Activated CD4-positive, alpha-beta T cell treated with anti-CD3 and anti-CD28 coated beads, Interleukin-2, amount 50 U/mL, for 48 hours (primary cell): ENCODE measurements at regions not wholly inside any gene's neighbourhood (a gene's known extent, or its start where the extent isn't known, plus 50 kb on each side); places are given as distances from the start of the nearest gene placed in this dataset.
"Not testable (repeated sequence)": the region's sequence is repeated elsewhere in the genome, so short reads cannot be mapped to it uniquely, and the experiment has no call there.

Experiments
- DNase-seq, 2 experiments: peaks; one replicate each; pipeline ENCODE4 v3.0.0-alpha.2; 2020

DNA sequence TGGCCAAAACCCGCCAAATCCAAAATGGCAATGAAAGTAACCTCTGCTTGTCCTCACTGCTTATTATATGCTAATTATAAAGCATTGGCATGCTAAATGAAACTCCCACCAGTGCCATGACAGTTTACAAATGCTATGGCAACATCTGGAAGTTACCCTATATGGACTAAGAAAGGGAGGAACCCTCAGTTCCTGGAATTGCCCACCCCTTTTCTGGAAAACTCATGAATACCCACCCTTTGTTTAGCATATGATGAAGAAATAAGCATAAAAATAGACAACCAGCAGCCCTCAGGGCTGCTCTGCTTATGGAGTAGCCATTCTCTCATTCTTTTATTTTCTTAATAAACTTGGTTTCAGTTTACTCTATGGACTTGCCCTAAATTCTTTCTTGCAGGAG, 269.8 kb downstream of the OLFM4 start:
- no peak for DNase-seq

DNA sequence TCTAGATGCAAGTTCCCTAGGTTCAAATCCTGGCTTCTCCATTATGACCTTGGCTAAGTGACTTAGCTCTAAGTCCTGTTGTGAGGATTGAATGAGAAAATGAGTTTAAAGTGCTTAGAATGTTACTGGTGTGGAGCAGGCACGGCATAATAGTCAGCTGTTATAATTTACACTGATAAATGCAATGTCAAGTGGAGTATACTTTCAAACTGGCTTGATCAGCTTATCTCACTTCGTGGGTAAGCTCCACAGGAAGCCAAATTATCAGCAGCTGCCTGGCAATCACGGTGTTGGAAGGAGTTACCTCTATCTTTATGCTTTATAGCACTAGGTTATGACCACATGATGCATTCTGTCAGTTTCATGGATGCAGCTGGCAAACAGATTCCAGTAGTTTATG, 272.8 kb downstream of the OLFM4 start:
- no peak for DNase-seq

DNA sequence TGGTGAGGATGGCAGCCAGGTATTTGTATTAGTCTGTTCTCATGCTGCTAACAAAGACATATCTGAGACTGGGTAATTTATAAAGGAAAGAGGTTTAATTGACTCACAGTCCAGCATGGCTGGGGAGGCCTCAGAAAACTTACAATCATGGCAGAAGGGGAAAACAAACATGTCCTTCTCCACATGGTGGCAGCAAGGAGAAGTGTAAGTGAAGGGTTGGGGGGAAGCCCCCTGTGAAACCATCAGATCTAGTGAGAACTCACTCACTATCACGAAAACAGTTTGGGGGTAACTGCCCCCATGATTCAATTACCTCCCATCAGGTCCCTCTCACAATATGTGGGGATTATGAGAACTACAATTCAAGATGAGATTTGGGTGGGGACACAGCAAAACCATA, 276.8 kb downstream of the OLFM4 start:
- not testable (repeated sequence) for DNase-seq

DNA sequence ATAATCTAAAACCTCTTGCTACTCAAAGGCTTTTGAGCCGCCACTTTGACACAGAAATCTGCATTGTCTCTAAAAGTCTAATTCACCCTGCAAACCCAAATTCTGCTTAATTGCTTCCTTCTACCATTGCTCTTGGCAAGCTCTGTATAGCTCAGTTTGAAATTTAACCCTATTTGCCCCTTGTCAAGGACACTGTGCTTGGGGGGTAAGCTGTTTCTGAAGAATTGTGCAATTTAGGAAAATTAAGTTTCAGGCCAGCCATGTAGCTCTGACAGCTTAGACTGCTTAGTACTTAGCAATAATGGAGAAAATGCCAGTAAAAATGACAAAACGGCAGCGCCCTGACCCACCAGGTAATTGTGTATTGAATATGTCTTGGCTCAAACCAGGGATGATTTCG, 282.2 kb downstream of the OLFM4 start:
- DNase-seq = no peak

DNA sequence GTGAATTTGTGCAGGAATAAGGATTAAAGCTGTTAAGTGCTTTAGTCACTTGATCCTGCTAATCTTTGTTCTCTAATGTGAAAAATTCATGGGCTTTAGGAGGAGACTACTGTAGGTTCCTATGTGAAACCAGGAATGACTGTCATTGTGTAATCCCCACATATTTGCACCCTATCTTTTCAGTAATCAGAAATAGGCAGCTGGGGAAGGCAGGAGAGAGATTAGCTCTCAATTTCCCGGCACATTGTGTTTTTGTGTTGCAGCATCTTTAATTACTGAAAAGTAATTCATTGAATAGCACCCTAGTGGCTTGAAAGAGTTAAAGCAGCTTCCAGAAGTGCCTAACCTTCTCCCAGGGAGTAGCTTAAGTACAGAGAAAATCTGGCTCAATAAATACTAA, 282.9 kb downstream of the OLFM4 start:
- no peak for DNase-seq

DNA sequence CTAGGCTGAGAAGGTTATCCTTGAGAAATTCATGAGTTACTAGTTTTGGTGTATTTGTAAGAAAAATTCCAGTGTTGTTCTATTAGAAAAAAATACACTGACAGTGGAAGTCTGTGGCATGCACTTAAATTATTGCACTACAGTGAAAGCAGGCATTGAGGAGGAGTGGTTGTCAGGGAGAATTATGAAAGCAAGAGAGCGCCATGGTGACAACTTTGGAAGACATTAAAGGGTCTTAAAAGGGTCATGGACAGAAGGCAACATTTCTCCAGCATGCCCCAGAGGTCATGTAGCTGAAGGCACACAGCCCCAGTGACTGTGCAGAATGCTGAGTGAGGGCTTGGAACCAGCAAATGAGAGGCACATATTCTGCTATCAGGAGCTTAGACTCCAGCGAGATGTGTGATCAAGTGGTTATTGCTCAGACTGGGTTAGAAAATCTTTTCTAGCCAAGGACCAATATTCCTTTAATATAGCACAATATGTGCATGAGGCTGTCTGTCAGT, 292.7 kb downstream of the OLFM4 start:
- DNase-seq = no peak

DNA sequence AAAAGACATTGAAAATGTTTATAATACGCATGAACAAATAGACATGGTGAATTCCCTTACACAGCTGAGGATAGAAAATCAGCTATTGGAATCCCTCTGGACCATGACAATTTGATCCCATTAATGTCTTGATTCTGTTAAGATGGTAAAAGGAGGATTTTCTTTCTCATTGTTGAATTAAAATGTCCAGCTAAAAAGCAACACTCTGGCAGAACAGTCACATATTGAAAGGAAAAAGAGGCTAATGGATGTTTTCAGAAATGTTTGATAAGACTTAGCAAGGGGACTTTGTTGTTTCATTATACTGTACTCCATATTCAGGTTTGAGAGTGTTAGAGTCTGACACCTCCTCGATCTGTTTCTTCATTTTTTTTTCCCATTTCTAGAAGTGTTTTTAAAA, 296.0 kb downstream of the OLFM4 start:
- no peak for DNase-seq

DNA sequence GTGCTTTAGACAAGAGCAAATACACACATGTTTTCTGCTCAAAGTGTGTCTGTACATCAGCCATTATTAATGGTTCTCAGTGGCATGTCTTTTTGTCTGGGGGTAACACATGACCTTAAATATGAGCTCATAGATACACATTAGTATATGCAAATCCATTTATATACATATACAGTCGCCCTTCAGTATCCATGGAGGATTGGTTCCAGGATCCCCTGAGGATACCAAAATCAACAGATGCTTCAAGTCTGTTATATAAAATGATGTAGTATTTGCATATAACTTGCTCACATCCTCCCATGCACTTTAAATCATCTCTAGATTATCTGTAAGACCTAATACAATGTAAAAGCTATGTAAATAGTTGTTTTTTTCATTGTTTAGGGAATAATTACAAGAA, 298.1 kb downstream of the OLFM4 start:
- no peak for DNase-seq

DNA sequence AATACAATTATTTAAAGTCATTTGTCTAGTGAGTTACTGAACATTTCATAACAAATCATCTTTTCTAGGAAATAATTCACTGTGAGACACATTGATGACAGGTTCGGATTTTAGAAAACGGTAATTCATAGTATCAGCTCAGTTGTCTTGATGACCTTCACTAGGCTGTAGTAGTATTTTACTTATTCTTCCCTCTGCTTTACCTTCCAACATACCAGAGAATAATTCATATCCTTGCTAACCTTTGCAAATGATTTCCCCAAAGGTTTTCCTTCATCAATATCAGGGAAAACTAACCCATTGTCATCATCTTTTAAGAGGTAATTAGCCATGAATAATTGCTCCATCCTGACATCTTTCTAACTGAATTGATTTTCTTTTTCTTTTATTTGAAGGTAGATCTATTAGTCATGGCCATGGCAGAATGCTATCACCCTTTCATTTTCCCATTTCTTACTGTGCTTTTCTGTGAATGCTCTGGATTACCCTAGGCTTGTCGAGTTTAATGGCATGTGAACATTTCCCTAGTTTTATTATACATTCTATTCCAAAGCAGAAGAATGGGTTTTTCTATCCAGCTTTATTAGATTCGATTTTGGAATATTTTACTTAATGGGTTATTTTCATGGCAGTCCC, 299.2 kb downstream of the OLFM4 start:
- no peak for DNase-seq

DNA sequence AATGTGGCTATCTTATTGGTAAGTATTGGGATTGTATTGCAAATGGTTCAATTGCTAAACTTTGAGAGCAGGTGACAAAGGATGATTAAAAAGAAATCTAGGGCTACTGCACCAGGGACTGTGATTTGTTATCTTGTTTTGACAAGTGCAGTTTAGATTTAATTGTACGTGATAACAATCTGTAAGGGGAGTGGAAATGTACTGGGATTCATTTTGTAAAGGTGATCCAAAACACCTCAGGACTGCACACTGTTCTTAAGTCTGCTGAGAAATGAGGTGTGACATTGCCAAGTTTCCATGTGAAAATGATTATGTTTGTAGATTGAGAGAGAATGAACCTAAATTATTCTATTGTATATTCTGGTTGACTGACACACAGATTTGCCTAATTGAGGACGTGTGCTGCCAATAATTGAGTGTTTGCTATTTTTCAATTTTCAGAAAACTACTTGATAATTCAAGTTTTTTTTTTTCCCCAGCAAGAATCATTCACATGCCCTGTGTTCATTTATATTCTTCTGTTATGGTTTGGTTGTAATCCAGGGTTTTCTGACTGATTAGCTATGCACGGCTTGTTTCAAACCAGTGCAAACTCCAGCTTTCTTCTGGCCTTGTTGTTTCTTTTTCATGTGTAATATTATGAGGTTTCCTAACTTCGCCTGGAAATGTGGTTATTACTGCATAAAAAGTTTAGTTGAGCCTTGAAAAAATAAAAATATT, 308.0 kb downstream of the OLFM4 start:
- DNase-seq = no peak

DNA sequence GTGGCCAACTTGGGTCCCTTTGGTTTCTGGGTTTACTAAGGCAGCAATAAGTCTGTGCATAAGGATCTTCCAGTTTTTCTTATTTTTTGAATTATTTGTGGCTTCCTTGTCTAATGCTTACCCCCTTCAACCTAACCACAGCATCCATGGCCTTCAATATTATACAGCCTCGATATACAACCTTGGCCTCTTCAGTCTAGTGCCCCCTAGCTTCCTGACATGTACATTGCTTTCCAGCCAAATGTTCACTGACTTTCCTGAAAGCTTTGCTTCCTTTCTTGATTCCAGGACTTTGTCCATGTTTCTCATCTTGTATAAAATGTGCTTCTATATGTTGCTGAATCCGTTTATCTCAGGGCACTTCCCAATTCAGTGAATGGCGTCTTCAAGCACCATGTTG, 310.1 kb downstream of the OLFM4 start:
- no peak for DNase-seq

DNA sequence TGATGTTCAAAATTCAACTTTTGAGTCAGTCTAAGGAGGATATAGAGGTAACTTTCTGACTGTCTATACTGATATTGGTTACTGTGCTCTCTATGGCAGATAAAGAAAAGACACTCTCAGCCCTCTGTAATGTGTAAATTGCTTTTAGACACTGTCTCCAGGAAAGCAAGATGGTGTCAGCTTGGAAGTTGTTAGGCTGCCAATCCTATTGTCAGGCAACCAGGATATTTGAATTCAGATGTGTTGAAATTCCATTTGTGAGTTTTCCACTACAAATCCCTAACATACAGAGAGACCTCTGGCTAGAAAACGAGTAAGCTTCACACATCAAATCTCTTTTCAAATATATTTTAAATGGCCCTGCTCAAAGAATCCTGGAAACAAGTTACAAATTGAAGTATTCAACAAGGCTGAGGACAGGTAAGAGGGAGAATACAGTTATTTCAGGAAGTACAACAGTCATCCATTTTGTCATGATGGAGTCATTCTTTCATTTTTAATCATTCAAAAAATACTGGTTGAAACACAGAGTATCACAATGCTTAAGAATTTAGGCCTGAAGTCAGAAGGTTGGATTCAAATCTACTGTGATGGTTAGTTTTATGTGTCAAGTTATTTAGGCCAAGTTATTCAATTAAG, 312.0 kb downstream of the OLFM4 start:
- DNase-seq = no peak

DNA sequence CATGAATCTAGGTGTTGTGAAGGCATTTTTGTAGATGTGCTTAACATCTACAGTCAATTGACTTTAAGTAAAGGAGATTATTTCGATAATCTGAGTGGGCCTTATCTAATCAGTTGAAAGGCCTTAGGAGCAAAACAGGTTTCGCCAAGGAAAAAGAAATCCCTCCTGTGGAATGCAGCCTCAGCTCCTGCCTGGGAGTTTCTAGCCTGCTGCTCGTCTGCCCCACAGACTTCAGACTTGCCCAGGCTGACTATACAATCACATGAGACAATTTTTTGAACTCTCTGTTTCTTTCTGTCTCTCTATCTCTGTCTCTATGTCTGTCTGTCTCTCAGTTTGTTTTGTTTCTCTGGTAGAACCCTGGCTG, 312.5 kb downstream of the OLFM4 start:
- DNase-seq = no peak

DNA sequence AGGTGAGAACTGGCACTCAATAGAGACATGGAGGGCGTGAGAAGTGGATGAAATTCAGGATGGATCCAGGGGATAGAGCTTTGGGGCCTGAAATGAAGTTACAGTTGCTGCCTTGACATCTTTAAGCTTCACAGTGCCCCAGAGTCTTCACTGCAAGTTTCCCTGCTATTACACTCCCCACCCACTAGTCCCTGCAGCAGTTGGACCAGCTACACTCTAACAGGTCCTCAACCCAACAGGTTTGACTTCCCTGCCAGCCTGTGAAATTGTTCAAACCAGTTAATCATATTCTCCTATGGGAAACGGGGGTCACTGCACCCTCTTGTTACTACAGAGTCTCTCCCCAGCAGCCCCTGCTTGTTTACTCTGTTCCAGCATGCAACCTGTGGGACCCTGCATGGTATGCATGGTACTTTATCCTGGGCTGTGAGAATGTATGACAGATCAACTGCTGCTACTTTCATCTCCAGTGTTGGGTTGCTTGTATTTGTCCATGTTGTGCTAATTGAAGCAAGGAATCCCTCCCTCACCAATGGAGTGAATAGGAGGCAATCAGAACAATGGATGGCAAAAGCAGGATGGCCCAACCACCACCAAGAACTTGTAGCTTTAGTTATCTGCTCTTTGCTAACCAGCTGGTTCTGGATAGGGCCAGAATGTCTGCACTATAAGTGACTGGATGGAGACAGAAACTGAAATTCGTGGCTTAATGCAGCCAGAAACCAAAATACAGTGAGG, 314.2 kb downstream of the OLFM4 start:
- no peak for DNase-seq

DNA sequence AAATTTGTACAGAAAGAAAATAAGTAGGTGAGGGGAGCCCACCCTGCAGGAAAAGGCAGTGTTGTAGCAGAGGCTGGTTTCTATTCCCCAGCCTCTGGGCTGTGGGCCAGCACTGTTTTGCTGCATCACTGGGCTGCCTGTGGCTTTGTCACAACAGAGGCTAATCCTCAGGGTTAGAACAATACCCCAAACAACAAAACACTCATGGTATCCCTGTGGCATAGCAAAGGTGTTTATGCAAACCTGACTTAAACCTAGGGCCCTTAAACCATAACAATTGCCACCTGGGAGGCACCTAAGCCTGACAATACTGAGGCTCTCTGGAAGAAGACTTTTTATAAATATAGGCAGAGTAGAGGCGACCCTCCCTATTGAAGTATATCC, 314.7 kb downstream of the OLFM4 start:
- no peak for DNase-seq

DNA sequence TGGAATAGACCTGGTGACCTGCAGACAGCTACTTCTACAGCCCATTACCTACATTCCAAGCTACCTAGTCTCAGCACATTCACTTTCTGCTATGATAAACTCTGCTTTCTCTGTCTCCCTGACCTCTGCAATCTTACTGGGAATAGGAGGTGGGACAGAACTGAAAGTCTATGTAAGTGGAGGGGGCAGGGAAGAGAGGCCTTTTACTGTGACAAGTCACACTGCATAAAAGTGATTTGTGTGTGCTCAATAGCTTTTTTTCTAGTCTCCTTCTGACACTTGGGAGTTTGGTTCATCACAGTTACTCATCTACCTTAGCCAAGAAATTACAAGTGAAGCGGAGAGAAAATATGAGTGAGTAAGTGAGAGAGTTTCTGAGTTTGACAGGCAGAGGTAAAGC, 322.4 kb downstream of the OLFM4 start:
- DNase-seq = no peak

DNA sequence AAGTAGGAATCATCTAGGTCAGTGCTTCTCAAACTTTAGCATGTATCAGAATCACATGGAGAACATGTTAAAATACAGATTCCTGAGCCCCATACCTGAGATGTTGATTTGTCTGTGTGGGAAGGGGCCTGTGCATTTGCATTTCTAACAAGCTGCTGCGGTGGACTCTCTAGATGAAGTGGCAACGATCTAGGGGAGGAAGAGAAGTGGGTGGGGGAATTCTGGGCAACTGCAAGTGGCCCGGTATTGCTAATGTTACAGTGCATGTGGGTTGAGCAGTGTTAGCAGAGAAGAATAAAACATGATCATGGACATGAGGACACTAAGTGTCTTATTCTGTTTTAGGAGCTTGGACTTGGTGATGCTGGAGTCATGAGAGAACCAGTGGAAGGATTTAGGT, 329.0 kb downstream of the OLFM4 start:
- no peak for DNase-seq

DNA sequence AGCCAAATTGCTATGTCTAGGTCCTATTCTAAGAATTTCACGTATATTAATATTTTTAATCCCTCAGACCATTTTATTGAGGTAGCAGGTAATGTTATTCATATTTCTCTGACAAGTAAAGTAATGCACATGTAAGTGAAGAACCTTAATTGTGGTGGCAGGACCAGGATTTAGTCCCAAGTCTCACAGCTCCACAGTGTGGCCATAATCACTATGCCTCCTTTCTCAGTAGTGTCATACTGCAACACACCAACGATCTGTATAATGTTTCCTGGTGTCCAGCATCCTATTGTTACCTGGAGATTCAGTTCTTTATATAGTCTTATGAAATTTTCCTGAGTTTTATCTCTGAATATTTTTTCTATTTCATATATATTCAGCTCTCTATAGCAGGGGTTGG, 340.3 kb downstream of the OLFM4 start:
- no peak for DNase-seq

DNA sequence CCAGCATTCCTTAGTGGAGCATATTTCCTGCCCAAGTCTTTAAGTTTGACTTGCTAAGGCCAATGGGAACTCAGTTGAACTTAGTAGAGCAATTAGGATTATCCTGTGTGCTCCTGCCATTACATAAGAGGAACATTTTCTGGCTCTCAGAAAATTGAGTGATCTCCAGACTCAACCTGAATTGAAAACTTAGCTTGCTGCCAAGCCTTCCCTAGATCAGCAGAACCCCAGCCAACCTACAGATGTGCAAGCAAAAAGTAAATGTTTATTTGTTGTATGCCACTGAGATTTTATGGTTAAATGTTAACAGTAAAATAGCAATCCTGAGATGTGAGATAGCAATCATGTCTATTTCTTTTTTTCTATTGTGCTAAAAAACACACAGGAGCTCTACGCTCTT, 350.9 kb downstream of the OLFM4 start:
- no peak for DNase-seq

DNA sequence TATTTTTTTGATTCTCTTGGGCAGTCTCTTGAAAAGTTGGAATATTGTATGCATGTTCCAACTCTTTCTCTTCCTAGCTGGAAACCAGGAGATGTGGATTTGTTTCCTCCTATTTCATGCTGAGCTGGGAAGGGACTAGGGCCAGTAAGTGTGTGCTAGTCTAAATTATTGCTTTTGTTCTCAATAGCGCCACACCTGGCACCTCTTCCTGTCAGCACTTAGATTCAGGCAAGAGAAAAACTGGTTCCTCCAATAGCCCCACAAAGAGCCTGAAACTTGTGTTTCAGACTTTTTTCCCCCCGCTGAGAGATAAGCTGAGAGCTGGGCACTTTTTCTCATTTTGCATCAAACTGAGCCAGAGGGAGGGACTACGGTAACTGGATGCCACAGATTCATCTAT, 353.4 kb downstream of the OLFM4 start:
- no peak for DNase-seq

DNA sequence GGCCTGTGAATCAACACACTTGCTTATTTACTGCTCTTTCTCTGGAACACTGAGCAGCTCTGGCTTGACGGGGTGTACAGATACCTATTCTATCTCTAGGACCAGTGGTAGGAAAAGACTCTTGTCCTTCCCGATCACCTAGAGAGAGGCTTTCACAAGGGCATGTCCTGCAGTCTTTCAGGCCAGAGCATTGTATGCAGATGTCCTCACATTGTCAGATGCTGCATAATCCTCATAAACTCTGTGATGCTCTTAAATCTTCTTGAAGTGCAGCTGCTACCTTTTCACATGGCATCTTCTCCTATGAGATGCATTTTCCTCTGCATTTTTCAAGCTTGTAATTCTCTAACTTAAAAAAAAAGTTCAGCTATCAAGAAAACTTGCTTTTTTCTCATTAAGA, 369.4 kb downstream of the OLFM4 start:
- DNase-seq = no peak

DNA sequence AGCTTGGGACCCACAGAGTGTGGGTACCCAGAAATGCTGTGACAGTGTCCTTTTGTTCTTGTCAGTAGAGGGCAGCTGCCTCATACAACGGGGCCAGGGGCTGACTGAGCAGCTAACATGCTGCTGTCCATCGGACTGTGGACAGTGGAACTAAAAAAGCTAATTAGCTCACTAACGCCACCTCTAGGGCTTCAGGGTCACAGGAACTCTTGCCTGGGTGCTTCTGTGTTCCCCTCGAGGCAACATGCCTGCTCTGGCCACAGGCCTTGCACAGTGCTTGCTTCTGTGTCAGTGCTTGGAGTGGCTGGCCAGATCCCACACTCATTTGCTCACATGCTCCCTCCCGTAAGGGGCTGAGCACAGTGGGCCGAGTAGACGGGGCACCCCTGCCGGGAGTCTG, 377.0 kb downstream of the OLFM4 start:
- no peak for DNase-seq

DNA sequence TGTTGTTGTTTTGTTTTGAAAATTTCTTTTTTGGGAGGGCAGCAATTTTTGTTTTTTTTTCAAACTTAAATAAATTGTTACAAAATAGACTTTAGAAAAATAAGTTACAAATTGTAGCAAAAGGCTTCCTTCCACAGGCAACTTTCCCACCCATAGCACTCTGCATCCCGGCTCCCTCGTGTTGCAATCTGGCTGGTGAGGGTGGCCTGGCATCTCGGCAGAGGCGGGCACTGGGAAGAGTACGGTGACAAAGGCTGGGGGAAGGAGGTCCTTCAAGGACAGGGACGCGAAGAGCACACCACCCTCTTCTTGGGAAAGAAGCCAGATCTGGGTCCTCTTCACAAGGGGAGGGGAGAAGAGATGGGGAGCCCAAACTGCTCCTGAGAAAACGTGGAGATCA, 379.7 kb downstream of the OLFM4 start:
- no peak for DNase-seq
